SW 1271 (cell line): ENCODE measurements at regions not wholly inside any gene's neighbourhood (a gene's known extent, or its start where the extent isn't known, plus 50 kb on each side); places are given as distances from the start of the nearest gene placed in this dataset.

Experiments used
- DNase-seq, 2 experiments: peaks; one replicate each; lab custom pipeline; 2025; lab: John Stamatoyannopoulos, UW

DNA sequence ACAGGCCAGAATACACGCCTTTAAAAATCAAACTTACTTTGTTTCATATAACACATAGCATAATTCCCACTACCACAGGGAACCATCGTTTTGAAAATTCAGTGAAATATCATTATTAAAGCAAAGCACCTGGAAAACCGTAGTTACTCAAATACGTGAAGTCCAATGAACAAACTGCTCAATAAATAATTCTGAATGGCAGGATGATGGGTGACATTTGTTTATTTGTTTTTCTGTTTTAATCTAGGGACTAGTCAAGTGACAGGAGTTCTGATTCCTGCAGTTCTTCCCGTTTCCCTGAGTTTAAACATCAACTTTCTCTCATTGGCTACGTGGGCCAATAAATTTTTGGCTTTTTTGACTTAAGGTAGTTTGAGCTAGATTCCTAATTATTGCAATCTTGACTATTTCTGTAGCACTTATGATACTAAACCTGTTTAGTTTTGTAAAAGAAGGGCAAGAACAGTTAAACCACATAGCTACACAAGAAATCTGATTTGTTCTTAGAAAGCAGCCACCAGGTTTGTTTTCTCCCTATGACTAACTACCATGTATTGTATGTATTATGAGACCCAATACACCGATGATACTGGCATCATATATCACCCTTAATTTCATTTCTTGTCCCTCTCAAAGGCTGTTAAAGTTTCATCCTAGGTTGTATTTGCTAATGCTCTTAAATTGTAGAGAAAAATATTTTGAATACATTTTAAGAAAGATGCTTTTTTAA is 411.2 kb downstream of the SHQ1 start:
- DNase-seq = no peak

DNA sequence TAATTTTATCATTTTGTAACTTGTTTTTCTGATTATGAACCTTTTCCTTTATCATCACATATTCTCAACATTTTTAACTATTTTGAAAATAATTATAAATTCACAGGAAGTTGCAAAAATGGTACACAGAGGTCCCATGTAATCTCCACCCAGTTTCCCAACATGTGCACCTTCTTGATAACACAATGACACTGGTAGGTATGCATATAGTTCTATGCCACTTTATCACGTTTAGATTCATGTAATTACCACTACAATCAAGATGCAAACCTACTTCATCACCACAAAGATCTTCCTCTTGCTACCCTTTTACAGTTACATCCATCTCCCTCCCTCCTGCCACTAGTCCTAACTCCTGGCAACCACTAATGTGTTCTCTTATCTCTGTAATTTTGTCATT is 413.9 kb downstream of the SHQ1 start:
- no peak for DNase-seq

DNA sequence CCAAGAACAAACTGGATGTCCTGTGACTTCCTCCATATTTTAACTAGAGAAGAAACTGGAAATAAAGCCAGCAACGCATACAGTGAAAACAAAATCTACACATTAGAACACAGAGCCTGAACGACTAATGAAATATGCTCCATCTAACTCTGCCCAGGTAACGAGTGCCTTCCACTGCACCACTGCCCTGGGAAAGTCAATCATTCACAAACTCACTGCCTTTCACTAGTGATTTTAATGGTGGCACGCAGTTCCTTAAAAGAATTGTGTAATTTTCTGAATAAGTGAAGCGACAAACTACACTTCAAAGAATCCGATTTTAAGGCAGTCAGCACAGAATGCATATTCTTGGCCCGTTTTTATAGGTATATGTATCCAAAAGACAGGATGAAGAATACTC is 416.0 kb downstream of the SHQ1 start:
- no peak for DNase-seq

DNA sequence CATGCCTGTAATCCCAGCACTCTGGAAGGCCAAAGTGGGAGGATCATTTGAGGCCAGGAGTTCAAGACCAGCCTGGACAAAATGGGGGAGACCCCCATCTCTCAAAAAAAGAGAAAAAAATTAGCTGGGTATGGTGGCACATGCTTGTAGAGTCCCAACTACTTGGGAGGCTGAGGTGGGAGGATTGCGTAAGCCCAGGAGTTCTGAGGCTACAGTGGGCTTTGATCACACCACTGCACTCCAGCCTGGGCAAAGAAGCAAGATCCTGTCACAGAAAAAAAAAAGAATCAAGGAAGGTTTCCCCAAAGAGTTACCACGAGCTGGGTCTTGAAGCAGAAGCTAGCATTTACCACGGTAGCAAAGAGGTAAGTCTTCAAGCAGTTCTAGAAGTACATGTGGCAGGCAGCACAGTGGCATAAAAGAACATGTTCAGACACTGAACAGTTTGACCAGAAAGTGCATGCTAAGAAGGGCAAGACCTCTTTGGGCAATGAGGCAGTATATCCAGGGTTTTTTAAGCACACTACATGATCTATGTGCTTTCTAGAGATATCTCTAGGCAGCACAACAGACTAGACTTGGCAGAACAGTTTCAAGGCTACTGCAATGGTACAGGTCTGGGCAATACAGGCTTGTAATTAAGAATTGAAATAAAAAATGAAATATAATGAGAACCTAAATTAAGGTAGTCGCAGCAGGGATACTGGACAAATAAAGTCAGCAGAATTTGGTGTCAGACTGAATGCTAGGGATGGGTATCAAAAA is 418.5 kb downstream of the SHQ1 start:
- DNase-seq = no peak

DNA sequence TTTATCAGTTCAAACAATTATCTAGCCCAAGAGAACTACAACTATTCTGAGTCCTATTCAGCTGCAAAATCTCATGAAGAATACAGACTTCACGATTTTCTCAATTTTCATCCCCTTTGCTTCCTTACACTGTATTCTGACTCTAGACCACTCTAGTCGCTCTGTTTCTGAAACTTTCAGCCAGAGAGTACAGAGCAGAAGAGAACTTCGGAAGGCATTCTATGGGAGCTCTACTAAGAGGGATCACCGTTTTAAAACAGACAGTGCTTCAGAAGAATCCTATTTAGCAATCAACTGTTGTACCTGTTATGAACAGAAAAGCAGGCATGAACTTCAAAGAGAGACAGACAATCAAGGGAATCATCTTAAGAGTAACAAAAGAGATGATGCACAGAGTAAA is 419.4 kb downstream of the SHQ1 start:
- no peak for DNase-seq

DNA sequence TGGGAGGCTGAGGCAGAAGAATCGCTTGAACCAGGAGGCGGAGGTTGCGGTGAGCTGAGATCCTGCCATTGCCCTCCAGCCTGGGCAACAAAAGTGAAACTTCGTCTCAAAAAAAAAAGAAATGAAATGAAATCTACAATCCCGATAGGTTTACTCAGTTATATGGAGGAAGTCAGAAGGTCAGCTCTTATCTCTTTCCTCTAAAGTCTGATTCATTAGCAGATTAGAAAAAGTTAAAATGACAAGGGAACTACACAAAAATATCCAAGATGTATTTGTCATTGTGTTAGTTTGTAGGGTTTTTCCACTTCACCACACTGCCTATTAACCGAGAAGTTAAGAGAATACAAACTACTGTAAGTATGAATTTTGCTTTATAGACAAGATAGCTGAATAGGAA is 420.6 kb downstream of the SHQ1 start:
- DNase-seq = no peak

DNA sequence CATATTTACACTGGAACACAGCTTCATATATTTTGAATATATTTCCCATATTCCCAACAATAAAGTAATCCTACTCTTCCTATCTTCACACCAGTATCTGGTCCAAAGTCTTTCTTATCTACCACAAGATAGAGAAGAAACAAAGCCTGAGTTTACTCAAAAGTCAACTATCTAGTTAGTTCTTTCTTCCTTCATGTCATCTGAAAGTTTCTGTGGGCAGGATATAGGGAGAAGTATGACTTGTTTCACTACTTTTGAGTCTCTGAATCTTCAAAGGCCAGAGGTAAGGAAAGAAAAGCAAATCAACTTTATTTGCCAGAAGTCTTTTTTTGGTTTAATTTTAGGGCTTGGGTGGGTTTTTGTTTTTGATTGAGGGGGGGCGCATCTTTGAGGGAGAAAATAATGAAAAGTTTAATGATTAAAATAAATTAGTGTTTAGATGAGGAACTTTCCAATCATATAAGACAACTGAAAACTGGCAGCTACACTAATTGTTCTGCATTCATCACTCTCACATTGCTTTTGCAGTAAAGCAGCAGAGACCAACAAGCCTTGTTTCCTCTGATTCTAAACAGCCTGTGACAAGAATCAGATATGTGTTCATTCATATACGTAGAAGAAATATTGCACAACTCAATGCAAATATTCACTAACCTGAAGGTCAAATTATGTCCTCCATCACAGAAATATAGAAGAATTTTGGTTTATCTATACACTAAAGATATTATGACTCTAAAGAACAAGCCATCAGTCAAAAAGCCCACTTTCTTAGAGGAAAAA is 421.4 kb downstream of the SHQ1 start:
- DNase-seq = no peak

DNA sequence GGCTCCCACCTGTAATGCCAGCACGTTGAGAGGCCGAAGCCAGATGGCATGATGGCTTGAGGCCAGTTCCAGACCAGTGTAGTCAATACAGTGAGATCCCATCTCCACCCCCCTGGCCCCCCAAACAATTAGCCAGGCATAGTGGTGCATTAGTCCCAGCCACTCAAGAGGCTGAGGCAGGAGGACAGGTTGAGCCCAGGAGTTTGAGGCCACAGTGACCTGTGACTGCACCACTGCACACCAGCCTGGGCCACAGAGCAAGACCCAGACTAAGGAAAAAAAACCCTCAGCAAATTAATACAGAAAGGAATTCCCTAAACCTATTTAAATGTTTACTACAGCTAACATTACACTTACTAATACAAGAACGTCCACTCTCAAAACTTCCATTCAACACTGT is 424.6 kb downstream of the SHQ1 start:
- no peak for DNase-seq

DNA sequence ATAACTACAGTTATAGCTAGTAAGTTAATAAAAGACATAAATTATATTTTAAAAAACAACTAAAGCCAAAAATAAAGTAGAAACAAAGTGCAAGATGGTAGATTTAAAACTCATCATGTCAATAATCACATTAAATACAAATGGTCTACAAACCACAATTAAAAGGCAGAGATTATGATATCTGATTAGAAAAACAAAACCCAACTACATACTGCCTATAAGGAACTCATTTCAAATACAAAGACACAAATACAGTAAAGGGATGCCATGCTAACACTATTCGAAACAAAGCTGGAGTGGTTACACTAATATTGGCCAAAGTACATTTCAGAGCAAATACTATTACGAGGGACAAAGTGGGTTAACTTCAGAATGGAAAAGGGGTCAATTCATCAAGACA is 426.5 kb downstream of the SHQ1 start:
- DNase-seq = no peak

DNA sequence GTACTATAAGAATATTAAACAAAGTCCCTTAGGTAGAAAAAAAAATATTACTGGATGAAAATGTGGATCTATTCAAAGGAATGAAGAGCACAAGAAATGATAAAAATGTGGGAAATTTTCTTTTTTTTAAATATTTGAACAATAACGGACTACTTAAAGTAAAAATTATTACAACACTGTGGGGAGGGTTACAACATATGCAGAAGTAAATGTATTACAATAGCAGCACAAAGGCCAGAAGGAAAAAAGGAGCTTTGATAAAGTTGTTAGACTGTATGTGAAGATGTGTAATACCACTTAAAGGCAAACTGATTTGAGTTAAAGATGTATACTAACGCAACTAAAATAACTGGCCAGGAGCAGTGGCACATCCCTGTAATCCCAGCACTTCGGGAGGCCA is 427.1 kb downstream of the SHQ1 start:
- no peak for DNase-seq

DNA sequence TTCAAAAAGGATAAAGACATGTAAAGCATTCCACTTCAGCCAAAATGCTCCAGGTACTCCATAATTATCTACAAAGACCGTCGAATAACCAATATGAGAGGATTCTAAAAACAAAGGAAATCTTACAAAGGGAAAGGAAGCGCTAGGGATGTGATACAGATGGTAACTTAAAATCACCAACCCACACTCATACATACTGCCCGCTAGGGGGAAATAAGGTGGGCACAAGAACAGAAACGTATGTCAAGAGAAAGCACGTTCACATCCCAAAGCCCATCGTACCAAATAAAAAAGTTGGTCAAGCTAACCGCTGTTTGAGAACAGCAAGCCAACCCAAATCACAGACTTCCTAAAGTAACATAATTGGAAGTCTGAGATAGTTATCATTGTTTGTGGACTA is 429.4 kb downstream of the SHQ1 start:
- DNase-seq = no peak

DNA sequence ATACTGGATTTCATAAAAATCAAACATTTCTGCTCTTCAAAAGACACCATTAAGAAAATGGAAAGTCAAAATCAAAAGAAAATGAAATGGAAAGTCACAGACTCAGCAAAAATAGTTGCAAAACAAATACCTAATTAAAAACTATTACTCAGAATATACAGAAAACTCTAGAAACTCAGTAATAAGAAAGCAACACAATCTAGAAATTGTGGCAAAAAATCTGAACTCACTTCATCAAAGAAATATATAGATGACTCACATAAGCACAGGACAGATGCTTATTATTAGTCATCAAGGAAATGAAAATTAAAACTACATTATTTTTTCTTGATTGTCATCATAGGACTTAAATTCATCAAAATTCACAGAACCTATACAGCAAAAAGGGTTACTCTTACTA is 430.0 kb downstream of the SHQ1 start:
- no peak for DNase-seq

DNA sequence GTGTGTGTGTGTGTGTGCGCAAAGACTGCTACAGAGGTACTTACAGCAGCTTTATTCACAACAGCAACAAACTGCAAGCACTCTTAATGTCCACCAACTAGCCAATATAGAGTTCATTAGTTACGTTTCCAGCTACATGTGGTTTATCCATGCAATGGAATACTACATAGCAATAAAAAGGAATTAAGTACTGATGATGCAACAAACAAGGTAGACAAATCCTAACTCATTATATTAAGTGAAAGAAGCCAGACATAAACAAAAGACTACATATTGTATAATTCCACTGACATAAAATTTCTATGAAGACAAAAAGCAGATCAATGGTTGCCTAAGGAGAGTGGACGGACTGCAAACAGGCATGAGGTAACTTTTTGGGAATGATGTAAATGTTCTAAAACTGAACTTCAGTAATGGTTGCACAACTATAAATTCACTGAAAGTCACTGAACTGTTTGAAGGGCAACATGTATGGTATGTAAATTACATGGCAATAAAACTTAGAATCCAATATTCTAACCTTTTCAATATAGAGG is 433.7 kb downstream of the SHQ1 start:
- no peak for DNase-seq

DNA sequence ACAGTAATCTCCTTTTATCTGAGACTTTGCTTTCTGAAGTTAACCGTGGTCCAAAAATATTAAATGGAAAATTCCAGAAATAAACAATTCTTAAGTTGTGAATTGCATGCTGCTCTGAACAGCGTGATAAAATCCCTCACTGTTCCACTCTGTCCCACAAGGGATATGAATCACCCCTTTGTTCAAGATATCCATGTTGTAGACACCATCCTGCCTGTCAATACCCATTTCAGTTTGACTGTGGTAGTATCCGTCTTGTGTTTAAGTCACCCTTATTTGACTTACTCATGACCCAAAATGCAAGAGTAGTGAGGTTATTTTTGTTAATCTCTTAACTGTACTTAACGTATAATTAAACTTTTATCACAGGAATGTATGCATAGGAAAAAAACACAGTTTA is 435.0 kb downstream of the SHQ1 start:
- no peak for DNase-seq

DNA sequence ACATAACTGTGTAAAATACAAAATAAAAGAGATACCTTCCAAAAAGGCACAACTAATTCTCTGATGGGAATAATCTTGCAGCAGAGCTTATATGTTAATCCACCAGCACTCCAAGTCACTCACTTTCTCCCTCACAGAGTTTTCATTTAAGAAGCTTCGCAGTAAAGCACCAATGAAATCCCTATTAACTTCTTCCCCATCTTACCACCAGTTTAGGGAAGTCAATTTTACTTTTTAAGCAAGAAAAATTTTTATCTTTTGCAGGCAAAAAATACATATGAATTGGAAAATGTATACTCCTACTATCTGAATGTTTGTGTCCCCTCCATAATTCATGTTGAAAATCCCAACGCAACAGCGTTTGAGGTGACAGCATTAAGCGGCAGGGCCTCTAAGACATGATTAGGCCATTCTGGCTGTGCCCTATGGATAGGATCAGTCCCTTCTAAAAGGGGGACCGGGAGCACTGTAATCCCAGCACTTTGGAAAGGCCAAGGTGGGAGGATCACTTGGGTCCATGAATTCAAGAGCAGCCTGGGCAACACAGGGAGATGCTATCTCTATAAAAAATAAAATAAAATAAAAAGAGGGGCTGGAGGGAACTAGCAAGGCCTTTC is 435.8 kb downstream of the SHQ1 start:
- no peak for DNase-seq

DNA sequence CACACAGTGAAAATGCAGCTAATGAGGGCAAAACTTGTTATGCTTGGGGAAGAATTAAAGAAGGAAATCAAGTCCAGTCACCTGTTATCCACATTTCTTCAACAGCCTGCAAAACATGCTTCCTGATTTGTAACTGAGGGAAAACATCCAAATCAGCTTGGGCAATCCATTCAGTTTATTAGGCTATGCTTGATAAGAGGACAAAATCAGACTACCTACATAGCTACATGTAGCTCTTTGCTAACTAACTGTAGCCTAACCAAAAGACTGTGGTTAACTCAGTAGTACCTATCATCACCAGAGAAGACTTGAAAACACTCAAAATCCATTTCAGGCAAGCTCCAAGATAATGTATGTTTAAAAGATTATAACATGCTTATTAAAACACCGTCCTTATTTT is 436.4 kb downstream of the SHQ1 start:
- DNase-seq = no peak

DNA sequence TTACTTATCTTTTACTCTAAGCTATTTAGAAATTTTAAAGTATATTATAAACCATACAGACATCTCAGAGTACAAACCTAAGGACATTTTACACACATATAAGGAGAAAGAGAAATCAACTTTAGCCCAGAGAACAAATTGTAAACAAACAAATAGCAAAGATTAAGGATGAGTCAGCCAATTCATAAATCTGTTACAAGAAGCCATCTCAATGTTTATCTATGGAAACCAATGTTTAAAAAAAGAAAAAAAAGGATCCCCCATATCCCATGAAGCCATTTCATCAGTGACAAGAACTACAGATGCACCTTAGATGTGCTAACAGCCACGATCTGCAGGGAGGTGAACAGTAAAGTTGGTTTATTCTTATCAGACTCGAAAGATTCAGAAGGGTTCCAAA is 437.1 kb downstream of the SHQ1 start:
- DNase-seq = no peak

DNA sequence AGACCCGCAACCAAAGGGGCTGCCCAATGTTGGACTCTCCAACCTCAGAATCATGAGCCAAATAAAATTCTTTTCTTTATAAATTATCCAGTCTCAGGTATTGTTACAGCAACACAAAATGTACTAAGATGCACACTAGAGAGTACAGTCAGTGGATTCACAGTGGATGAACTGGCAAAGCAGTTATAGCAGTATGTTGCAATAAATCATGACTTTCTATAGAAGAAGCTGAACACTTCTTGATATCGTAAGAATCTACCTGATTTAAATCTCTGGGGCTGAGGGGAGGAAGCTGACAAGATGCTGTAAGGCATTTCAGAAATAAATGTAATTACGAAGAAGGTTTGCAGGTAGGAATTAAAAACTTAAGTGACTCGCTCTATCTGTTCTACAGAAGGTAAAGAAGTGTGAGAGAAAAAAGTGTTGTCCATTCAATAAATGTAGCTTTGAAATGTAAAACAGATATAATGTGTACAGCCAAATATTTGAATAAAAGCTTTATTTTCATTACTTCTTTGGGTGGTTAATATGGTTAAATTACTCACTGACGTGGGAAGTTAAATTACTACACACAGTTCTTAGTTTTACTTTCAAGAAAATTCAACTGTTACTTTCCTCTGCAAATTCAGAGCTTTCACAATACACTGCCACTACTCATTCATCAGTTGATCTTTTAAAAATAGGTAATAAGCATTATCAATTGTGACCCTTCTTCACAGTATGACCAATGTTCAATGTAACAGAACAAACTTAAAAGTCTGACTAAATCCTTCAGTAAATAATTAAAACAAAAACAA is 439.1 kb downstream of the SHQ1 start:
- no peak for DNase-seq

DNA sequence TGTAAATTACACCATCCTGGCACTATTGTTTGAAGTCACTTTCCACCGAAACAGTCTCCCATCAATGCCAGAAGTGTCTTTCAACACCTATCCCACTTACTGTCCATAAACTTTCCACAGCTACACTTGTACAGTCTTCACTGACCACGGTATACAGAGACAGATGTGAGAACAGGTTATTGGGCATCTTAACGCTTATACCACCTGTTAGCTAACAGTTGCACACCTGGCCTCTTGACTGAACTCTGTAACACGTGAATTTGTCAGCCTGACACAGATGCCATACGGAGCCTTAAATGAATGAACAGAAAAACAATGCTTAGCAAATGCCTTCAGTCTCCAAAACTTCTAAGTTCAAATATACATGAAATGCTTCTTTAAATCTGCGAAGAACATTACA is 440.5 kb downstream of the SHQ1 start:
- DNase-seq = no peak

DNA sequence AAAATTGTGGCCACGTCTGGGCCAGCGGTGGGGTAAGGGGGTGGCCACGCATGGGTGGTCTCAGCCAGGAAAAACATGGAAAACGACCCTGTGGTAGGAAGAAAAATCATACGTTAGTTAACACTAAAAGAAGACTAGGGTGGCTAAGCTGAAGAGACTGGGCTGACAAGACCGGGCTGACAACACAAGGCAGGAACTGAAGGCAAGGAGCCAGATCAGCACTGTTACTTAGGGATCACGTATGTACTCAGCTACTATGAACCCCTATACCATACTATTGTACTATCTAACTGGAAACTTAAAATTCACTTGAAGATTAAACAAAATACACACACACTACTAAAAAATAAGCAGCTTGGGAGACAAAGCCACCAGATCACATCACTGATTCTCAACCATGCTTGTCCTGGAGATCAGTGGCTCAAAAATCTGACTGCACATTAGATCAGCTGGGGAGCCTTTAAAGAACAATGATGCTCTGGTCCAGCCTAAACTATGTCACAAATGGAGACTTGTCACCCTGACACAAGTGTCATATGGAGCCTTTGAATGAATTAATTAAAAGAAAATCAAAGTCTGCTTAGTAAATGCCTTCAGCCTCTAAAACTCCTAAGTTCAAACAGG is 442.2 kb downstream of the SHQ1 start:
- DNase-seq = no peak

DNA sequence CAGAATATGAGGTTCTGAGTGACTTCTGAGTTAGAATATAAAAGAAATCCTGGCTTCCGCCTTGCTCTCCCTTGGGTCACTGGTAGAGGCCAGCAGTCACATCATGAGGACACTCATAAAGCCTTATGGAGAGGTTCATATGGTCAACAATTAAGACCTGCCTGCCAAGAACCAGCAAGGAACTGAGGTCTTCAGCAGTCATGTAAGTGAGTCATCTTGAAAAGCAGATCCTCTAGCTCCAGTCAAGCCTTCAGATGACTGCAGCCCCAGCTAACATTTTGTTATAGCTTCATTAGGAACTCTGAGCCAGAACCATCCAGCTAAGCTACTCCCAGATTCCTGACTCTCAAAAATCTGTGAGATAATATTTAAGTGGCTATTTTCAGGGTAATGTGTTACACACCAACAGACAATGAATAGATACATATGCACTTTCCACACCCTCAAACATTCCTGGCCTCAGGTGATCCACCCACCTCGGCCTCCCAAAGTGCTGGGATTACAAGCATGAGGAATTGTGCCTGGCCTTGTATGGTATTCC is 447.2 kb downstream of the SHQ1 start:
- DNase-seq = no peak
